Upper lobe of left lung (tissue), 4 donors: ENCODE measurements at regions not wholly inside any gene's neighbourhood (a gene's known extent, or its start where the extent isn't known, plus 50 kb on each side); places are given as distances from the start of the nearest gene placed in this dataset.

ENCODE experiments used
- CTCF ChIP-seq, 6 experiments: fragments of 450-650 bp in 4 of 6; fragments of 200-600 bp in 2 of 6; sonication (generic) in 2 of 6; IDR thresholded peaks; one replicate each; pipeline ENCODE4 v1.5.1; 2016 to 2019; ENCODE audit warnings: antibody characterized with exemption in 6 of 6
- POLR2A ChIP-seq, 4 donors: fragments of 450-650 bp; IDR thresholded peaks; one replicate each; pipeline ENCODE4 v1.5.1; 2016 to 2017; ENCODE audit warnings: antibody characterized with exemption in 4 of 4, mild to moderate bottlenecking in 2 of 4
- POLR2AphosphoS5 ChIP-seq, 2 donors: sonication (generic); formaldehyde crosslinking; IDR thresholded peaks; one replicate each; pipeline ENCODE4 v1.5.1; 2017; ENCODE audit warnings: antibody characterized with exemption in 2 of 2

- TF ChIP-seq POLR2A (IDR thresholded peaks at IDR 0.05) = no peak
- no peak for TF ChIP-seq CTCF (IDR thresholded peaks at IDR 0.05)
- TF ChIP-seq POLR2AphosphoS5 (IDR thresholded peaks at IDR 0.05) = no peak
These were observed 363.3 kb upstream of the THRB start for GRCh38 chr3:24857945-24858344.
